Activated naive CD8-positive, alpha-beta T cell treated with anti-CD3 and anti-CD28 coated beads, Interleukin-2, amount 50 U/mL, for 24 hours (primary cell): ENCODE measurements at regions not wholly inside any gene's neighbourhood (a gene's known extent, or its start where the extent isn't known, plus 50 kb on each side); places are given as distances from the start of the nearest gene placed in this dataset.
"Not testable (repeated sequence)": the region's sequence is repeated elsewhere in the genome, so short reads cannot be mapped to it uniquely, and the experiment has no call there.

ENCODE experiments used
- ATAC-seq: fragments of 150-1000 bp; cut with Tn5 transposase; one replicate; pipeline ENCODE4 v1.10.0; 2021
- DNase-seq: peaks from one replicate; pipeline ENCODE4 v3.0.0; 2021
- H3K27ac Mint-ChIP-seq: one replicate; pipeline ENCODE4 v1.8.0; 2021; ENCODE audit warnings: mild to moderate bottlenecking, mixed read lengths
- H3K27me3 Mint-ChIP-seq: one replicate; pipeline ENCODE4 v1.8.0; 2021; ENCODE audit warnings: mixed read lengths
- H3K36me3 Mint-ChIP-seq: one replicate; pipeline ENCODE4 v1.8.0; 2021; ENCODE audit warnings: low read depth, mixed read lengths
- H3K4me1 Mint-ChIP-seq: one replicate; pipeline ENCODE4 v1.8.0; 2021; ENCODE audit warnings: mixed read lengths
- H3K4me3 Mint-ChIP-seq: one replicate; pipeline ENCODE4 v1.8.0; 2021; ENCODE audit warnings: mild to moderate bottlenecking, moderate library complexity, mixed read lengths
- H3K9me3 Mint-ChIP-seq: one replicate; pipeline ENCODE4 v1.8.0; 2021; ENCODE audit warnings: mixed read lengths

GRCh38 chr22:47498969-47499495 lies 736.6 kb downstream of the TBC1D22A start:
- ATAC-seq (no peak), DNase-seq (no peak)
- Mint-ChIP-seq H3K27me3 (peaks cover 5% of the 10 kb centered on the region), H3K9me3 (peaks cover 36% of the 10 kb centered on the region), H3K4me3 (no peak overlapping the region), H3K4me1 (peaks cover 18% of the 10 kb centered on the region), H3K27ac (no peak overlapping the region), H3K36me3 (peaks cover 3% of the 10 kb centered on the region)

GRCh38 chr22:47497666-47498065 lies 735.2 kb downstream of the TBC1D22A start:
- peaks cover 3% of the 10 kb centered on the region for H3K36me3 Mint-ChIP-seq
- H3K4me3 Mint-ChIP-seq, result no peak overlapping the region
- ATAC-seq (no peak), DNase-seq (no peak)
- no peak overlapping the region for H3K27ac Mint-ChIP-seq
- peaks cover 3% of the 10 kb centered on the region for H3K27me3 Mint-ChIP-seq
- H3K4me1 Mint-ChIP-seq, result peaks cover 24% of the 10 kb centered on the region
- peaks cover 46% of the 10 kb centered on the region for H3K9me3 Mint-ChIP-seq

DNA sequence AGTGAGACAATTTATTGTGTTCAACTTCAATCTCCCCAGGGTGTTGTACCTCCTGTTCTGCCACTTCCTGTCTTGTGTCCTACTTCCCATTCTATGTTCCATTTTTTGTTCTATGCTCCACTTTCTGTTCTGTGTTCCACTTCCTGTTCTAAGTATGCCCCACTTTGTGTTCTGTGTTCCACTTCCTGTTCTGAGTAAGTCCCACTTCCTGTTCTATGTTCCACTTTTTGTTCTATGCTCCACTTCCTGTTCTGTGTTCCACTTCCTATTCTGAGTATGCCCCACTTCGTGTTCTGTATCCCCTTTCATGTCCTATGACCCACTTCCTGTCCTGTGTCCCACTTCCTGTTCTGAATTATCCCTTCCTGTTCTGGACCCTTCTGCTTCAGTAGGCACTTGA lies 732.7 kb downstream of the TBC1D22A start:
- Mint-ChIP-seq H3K9me3 (peaks cover 33% of the 10 kb centered on the region), H3K27ac (peak overlapping the region; percentile 32), H3K36me3 (peaks cover 3% of the 10 kb centered on the region), H3K4me1 (peaks cover 24% of the 10 kb centered on the region), H3K4me3 (no peak overlapping the region), H3K27me3 (no peaks in the 10 kb centered on the region)
- DNase-seq (no peak), ATAC-seq (no peak)

- not testable (repeated sequence) for H3K27ac Mint-ChIP-seq, H3K36me3 Mint-ChIP-seq, DNase-seq, H3K9me3 Mint-ChIP-seq, H3K4me1 Mint-ChIP-seq, ATAC-seq, H3K4me3 Mint-ChIP-seq, H3K27me3 Mint-ChIP-seq
Observed at GRCh38 chr22:47488131-47488530, 725.7 kb downstream of the TBC1D22A start.

DNA sequence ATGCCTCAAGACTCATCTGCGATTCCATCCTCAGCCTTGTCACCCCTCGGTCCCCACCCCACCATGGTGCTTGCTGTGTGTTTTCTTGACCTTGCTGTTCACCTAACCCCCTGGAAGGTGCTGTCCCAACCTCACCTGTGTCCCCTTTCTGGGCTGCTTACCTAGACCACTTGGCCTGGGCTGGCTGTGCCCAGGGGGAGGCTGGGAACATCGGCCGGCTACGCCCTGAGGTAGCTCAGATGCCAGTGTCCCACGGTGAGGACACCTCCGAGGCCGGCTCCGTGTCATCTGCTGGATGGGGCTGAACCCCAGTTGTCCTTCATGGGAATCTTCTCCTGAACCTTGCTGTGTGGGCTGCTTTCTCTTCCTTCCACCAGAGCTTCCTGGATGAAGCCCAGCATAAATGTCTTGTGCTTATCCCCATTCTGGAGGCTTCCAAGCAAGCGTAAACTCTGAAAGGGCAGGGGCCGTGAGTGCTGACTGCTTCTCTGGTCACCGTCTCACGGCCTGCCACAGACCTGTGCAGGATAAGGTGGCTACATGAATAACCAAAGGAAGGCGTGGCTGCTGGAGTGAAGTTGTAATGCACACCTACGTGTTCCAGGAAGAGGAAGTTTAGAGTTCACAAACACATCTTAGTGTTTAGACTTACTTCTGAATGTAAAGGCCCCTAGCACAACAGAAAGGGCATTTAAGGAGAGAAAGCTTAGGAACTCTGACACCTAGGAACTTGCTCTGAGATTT lies 724.3 kb downstream of the TBC1D22A start:
- Mint-ChIP-seq H3K4me3 (peak overlapping the region; percentile 49), H3K27ac (no peak overlapping the region), H3K36me3 (no peaks in the 10 kb centered on the region), H3K9me3 (no peaks in the 10 kb centered on the region), H3K27me3 (peaks cover 5% of the 10 kb centered on the region), H3K4me1 (no peaks in the 10 kb centered on the region)
- no peak for DNase-seq
- no peak for ATAC-seq

DNA sequence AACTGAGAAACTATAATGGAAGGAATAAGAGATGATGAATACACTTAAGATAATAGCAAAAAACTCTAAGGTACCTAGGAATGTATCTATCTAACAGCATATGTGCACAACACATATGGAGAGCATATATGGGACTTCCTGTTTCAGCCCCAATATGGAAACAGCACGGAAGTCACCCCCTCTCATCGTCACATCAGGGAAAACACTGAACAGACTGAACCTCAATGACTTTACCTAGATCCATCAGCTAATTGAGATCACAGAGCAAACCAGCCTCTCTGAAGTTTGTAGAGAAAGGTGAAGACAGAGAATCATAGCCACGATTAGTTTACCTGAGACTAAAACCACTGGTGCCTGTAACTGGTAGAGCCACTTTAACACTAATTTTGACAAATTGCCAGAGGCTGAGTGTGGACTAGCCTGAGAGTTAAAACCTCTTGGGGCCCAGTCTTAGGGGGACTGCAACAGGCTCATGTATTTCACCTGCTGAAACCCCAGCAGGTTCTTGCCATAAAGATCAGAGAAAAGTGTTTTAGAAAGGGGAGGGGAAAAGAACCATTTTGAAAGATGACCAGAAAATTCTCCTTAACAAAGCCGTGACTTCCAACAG lies 722.6 kb downstream of the TBC1D22A start:
- peaks cover 6% of the 10 kb centered on the region for H3K27me3 Mint-ChIP-seq
- ATAC-seq, result no peak
- DNase-seq, result no peak
- no peaks in the 10 kb centered on the region for H3K4me1 Mint-ChIP-seq
- H3K36me3 Mint-ChIP-seq, result no peaks in the 10 kb centered on the region
- no peak overlapping the region for H3K27ac Mint-ChIP-seq
- no peaks in the 10 kb centered on the region for H3K9me3 Mint-ChIP-seq
- no peak overlapping the region for H3K4me3 Mint-ChIP-seq

GRCh38 chr22:47476231-47476630 lies 713.8 kb downstream of the TBC1D22A start:
- Mint-ChIP-seq H3K36me3 (no peaks in the 10 kb centered on the region), H3K27me3 (peaks cover 12% of the 10 kb centered on the region), H3K9me3 (no peaks in the 10 kb centered on the region), H3K4me1 (peaks cover 12% of the 10 kb centered on the region), H3K4me3 (no peak overlapping the region), H3K27ac (no peak overlapping the region)
- ATAC-seq (no peak), DNase-seq (no peak)

- H3K36me3 Mint-ChIP-seq, result no peaks in the 10 kb centered on the region
- peaks cover 12% of the 10 kb centered on the region for H3K4me1 Mint-ChIP-seq
- no peak overlapping the region for H3K27ac Mint-ChIP-seq
- DNase-seq (no peak), ATAC-seq (no peak)
- H3K9me3 Mint-ChIP-seq, result no peaks in the 10 kb centered on the region
- no peak overlapping the region for H3K4me3 Mint-ChIP-seq
- peaks cover 15% of the 10 kb centered on the region for H3K27me3 Mint-ChIP-seq
Observed at GRCh38 chr22:47474895-47475294, 712.4 kb downstream of the TBC1D22A start.

DNA sequence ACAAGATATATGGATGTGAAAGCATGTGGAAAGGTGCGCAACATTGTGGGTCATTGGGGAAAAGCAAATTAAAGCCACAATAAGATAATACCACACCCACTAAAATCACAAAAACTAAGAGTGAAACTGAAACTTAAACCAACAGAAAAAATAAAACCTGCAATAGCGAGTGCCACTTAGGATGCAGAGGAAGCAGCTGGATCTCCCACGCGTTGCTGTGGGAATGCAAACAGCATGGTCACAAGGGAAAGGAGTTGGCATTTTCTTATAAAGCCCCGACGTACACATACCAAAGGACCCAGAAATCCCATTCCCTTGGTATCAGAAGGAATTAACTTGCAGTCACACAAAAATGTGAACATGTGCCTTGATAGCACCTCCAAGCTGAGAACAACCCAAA lies 712.0 kb downstream of the TBC1D22A start:
- ATAC-seq (no peak), DNase-seq (no peak)
- Mint-ChIP-seq H3K36me3 (no peaks in the 10 kb centered on the region), H3K4me1 (peaks cover 12% of the 10 kb centered on the region), H3K9me3 (no peaks in the 10 kb centered on the region), H3K27ac (no peak overlapping the region), H3K4me3 (no peak overlapping the region), H3K27me3 (peaks cover 14% of the 10 kb centered on the region)

DNA sequence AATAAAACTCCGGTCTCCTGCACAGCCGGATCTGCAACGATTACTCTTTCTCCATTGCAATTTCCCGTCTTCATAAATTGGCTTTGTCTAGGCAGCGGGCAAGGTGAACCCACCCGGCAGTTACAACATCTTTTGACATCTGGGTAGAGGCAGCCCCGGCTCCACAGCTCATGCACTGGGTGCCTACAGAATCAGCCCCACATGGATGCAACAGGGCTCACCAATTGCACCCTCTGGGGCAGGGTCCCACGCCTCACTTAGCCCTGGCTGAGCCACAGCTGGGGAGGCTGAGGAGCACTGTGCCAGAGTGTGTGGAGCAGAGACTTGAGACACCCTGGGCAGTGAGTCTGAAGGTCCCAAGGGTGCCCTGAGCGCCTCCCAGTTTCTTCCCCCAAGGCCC lies 710.2 kb downstream of the TBC1D22A start:
- no peak for ATAC-seq
- H3K27ac Mint-ChIP-seq, result no peak overlapping the region
- no peaks in the 10 kb centered on the region for H3K36me3 Mint-ChIP-seq
- H3K4me3 Mint-ChIP-seq, result no peak overlapping the region
- peaks cover 5% of the 10 kb centered on the region for H3K27me3 Mint-ChIP-seq
- DNase-seq, result no peak
- no peaks in the 10 kb centered on the region for H3K9me3 Mint-ChIP-seq
- H3K4me1 Mint-ChIP-seq, result peaks cover 12% of the 10 kb centered on the region

DNA sequence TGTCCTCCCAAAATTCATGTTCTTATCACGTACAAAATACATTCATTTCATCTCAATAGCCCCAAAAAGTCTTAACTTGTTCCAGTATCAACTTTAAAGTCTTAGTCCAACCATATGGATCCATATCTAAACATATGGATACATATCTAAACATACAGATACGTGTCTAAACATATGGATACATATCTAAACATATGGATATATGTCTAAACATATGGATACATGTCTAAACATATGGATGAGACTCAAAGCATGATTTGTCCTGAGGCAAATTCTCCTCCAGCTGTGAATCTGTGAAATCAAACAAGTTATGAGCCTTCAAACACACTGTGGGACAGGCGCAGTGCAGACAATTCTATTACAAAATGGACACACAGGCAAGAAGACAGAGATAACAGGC lies 709.0 kb downstream of the TBC1D22A start:
- H3K36me3 Mint-ChIP-seq, result peaks cover 4% of the 10 kb centered on the region
- DNase-seq, result no peak
- H3K4me3 Mint-ChIP-seq, result no peak overlapping the region
- ATAC-seq, result no peak
- H3K4me1 Mint-ChIP-seq, result peaks cover 12% of the 10 kb centered on the region
- no peak overlapping the region for H3K27ac Mint-ChIP-seq
- peaks cover 9% of the 10 kb centered on the region for H3K9me3 Mint-ChIP-seq
- peaks cover 7% of the 10 kb centered on the region for H3K27me3 Mint-ChIP-seq

GRCh38 chr22:47465809-47466208 lies 703.4 kb downstream of the TBC1D22A start:
- Mint-ChIP-seq H3K4me1 (no peaks in the 10 kb centered on the region), H3K27ac (no peak overlapping the region), H3K27me3 (peaks cover 13% of the 10 kb centered on the region), H3K4me3 (no peak overlapping the region), H3K36me3 (peaks cover 4% of the 10 kb centered on the region), H3K9me3 (peaks cover 12% of the 10 kb centered on the region)
- DNase-seq (no peak), ATAC-seq (no peak)

GRCh38 chr22:47465222-47465621 lies 702.8 kb downstream of the TBC1D22A start:
- Mint-ChIP-seq H3K27me3 (peaks cover 10% of the 10 kb centered on the region), H3K27ac (no peak overlapping the region), H3K4me3 (no peak overlapping the region), H3K36me3 (peaks cover 4% of the 10 kb centered on the region), H3K9me3 (peaks cover 12% of the 10 kb centered on the region), H3K4me1 (no peaks in the 10 kb centered on the region)
- no peak for DNase-seq
- no peak for ATAC-seq

GRCh38 chr22:47463220-47463619 lies 700.8 kb downstream of the TBC1D22A start:
- H3K36me3 Mint-ChIP-seq, result peaks cover 4% of the 10 kb centered on the region

DNA sequence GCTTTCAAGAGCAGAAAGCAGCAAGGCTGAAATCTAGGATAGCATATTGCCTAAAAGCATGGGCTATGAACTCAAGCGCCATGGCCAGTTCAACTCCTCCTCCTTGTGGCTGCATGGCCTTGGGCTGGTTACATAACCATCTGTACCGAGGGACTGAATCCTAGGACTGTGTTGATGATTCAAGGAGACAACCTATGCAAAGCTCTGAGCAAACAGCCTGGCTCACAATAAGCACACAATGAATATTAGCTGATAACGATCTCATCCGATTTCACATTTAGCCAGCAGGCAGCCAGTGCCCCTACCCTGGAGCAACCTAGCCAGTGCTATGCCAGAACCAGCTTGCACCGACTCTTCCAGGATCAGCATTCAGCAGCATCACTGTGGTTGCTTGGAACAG lies 698.4 kb downstream of the TBC1D22A start:
- DNase-seq (no peak), ATAC-seq (no peak)
- no peaks in the 10 kb centered on the region for H3K9me3 Mint-ChIP-seq
- peaks cover 4% of the 10 kb centered on the region for H3K27me3 Mint-ChIP-seq
- no peaks in the 10 kb centered on the region for H3K36me3 Mint-ChIP-seq
- H3K4me3 Mint-ChIP-seq, result no peak overlapping the region
- H3K4me1 Mint-ChIP-seq, result peaks cover 1% of the 10 kb centered on the region
- H3K27ac Mint-ChIP-seq, result no peak overlapping the region

More at GRCh38 chr22:47463220-47463619, 700.8 kb downstream of the TBC1D22A start:
- Mint-ChIP-seq H3K27ac (no peak overlapping the region), H3K4me1 (peaks cover 1% of the 10 kb centered on the region), H3K9me3 (peaks cover 12% of the 10 kb centered on the region), H3K4me3 (no peak overlapping the region), H3K27me3 (peaks cover 10% of the 10 kb centered on the region)
- no peak for ATAC-seq
- no peak for DNase-seq
